ENCODE measurements at regions not wholly inside any gene's neighbourhood (a gene's known extent, or its start where the extent isn't known, plus 50 kb on each side); places are given as distances from the start of the nearest gene placed in this dataset.

GRCh38 chr1:228976316-228976715 lies 241.0 kb downstream of the RHOU start:
- DNase-seq (ENCODE audit: low read depth) = no peak

DNA sequence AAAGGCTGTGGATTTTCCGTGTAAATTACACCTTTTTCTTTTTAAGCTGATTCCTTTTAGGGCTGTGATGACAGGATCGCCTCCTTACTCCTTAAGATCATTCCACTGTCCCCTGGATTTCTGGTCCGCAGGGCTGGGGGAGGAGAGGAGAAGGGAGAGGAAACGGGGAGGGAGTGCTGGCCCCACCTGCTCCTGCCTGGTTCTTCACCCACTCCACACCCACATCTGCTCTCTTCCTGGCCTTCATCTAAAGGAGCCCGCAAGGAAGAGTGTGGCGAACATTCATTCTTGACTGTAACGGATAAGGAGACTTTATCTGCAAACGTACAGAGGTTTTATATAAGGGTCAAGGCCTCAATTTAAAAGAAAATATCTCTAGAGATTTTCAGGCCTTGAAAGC lies 242.0 kb downstream of the RHOU start:
- DNase-seq (ENCODE audit: low read depth) = no peak

DNA sequence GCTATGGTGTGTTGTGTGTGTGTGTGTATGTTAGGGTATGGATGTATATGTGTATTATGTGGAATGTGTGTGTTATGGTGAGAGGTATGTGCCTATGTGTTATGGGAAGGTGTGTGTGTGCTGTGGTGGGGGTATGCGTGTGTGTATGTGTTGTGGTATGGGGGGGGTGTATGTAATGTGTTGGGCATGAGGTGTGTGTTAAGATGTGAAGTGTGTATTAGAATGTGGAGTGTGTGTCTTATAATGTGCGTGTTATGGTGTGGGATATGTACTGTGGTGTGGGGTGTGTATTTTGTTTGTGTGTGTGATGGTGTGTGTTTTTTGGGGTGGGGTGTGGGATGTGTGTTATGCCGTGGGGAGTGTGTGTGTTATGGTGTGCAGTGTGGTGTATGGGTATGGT lies 242.5 kb downstream of the RHOU start:
- no peak for DNase-seq (ENCODE audit: low read depth)

DNA sequence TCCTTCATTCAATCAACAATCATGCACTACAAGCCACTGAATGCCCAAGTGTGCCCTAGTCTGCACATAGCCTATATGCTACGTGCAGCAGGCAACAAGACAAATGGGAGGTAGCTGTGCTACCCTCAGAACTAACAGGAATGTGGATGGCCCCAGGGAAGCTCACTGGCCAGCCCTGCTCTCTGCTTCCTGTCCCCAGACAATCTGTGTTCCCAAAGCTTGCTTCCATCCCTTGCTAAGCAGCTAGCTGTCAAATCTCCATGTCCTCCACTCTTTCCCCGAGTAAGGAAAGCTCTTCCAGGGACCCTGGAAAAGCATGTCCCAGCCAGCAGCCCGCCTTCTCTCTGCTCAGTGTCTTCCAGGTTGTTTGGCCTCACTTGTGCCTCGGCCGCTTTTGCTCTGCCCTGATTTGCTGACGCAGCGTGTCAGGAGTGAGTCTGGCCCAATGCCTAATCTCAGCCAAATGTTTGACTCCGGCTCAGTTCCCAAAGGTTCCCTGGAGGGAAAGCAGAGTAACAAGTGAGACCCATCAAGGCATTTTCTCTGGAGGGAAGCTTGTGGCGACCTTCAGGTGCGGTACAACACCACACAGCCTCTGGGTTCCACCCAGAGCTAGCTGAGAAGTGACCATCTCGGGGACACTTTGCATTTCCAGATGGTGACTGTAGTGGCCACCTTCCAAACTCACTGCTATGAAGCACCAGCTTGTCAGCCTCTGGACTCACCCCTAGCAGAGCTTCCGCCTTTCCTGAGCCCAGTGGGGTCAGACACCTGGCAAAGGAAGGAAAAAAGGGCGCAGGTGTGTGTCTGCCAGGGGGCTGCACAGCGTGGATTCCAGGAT lies 243.4 kb downstream of the RHOU start:
- DNase-seq (ENCODE audit: low read depth) = peak; percentile 10

- no peak for DNase-seq (ENCODE audit: low read depth)
Measured at GRCh38 chr1:228979325-228979699, 244.0 kb downstream of the RHOU start.

DNA sequence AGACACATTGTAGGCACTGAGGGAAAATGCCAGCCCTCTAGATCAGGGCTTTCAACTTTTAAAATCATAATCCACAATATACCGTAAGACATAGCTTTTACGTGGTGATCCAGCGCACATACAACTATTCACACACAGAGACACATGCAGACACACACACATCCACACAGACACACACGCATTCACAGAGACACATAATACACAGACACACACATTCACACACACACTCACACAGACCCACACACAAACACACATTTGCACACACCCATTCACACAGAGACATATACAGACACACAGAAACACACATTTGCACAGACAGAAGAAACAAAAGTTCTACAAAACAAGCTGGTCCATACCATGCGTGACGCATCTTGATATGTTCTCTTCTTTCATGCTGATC lies 244.5 kb downstream of the RHOU start:
- no peak for DNase-seq (ENCODE audit: low read depth)

DNA sequence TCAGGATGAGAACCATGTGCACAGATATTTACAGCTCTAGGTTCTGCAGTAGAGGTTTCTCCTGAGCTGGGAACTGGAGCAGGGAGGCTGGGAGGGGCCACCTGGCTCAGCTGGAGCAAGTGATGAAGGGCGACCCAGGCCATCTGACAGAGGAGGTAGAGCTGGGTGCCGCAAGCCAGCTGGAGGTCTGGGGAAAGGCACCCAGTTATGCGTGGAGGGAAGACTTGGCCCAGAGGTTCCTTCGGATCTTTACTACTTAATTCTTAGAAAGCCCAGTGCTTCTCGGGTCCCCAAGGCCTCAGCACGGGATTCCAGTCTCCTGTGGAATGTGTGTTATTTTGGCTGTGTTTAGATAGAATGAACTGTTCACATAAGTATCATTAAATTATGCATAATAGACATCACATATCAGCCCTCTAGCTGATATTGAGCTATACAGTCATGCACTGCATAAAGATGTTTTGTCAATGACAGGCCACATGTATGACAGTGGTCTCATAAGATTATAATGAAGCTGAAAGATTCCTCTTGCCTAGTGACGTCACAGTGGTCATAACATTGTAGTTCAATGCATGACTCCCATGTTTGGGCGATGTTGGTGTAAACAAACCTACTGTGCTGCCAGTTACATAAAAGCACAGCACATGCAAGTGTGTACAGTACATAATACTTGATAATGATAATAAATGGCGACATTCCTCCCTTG lies 245.1 kb downstream of the RHOU start:
- DNase-seq (ENCODE audit: low read depth) = no peak

GRCh38 chr1:228982637-228983036 lies 247.4 kb downstream of the RHOU start:
- DNase-seq (ENCODE audit: low read depth) = no peak

DNA sequence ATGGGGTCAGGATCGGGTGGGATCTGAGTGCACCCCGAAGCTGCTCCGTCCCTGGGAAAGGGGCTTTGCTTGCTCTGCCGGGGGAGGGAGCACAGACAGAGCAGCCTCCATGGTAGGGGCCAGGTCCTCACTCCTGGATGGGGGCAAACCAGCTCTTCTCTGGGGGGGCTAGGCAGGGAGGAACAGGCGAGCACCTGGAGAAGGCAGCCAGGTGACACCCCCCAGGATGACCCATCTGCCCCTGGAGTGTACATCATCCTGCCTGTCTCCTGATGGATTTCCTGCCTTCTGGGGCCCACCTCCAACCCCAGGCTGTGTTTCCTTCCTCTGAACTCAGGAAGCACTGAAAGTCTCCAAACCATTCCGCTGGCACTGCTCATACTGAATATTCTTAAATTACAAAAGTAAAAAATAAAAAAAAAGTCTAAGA lies 248.0 kb downstream of the RHOU start:
- no peak for DNase-seq (ENCODE audit: low read depth)

GRCh38 chr1:228983661-228984060 lies 248.4 kb downstream of the RHOU start:
- DNase-seq (ENCODE audit: low read depth) = no peak

DNA sequence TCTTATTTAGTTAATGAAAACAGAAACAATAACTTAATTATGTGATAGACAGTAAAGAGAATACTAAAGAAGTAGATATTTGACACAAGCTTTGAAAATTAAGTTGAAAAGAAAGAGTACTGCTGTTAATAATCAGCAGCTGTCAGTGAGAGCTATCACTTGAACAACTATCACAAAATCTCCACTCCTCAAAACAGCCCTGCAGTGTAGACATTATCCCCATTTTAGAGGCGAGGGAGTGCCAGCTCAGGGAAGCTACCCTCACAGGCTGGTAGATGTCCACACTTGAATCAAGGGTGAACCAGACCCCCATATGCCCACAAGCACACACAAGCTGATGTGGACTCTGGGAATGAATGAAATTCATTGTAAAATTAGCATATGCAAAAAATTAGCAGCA lies 248.8 kb downstream of the RHOU start:
- DNase-seq (ENCODE audit: low read depth) = no peak

DNA sequence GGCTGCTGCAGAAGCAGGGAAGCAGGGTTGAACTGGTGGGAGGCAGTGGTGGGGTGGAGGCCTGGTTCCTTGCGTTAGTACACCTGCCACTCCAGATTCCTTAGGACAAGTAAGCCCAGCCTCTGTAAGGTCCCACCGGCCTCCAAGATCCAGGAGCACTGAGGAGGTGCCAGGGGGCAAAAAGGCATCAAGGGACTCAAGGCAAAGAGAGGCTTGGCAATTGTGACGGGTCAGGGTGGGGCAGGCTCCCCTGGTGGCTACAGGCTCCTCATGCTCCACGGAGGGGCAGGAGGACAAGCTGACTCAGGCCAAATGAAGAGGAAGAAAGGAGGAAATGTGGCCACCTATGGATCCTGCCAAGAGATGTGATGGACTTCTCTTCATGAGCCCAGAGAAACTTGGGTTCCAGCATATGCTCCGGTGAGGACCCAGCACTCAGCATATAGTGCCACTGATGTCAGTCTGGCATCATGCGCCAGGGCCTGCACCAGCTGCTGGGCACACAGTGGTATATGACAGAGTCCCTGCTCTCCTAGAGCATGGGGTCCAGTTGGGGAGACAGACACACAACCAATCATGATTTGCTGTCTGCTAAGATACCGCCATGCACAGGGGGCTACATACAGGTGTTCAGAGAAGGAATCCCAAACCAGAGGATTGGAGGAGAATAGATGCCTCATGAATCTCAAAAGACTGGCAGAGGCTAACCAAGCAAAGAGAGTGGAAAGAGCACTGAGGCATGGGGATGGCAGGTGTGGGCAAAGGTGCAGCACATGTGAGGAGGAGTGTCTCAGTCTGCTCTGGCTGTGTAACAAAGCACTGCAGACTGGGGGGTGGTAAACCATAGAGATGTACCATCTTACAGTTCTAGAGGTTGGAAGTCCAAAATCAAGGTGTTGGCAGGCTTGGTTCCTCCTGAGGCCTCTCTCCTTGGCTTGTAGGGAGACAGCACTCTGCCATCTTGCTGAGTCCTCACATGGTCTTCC lies 249.7 kb downstream of the RHOU start:
- DNase-seq (ENCODE audit: low read depth) = no peak

GRCh38 chr1:228985661-228986060 lies 250.4 kb downstream of the RHOU start:
- DNase-seq (ENCODE audit: low read depth) = no peak

GRCh38 chr1:228986093-228986904 lies 251.0 kb downstream of the RHOU start:
- no peak for DNase-seq (ENCODE audit: low read depth)

DNA sequence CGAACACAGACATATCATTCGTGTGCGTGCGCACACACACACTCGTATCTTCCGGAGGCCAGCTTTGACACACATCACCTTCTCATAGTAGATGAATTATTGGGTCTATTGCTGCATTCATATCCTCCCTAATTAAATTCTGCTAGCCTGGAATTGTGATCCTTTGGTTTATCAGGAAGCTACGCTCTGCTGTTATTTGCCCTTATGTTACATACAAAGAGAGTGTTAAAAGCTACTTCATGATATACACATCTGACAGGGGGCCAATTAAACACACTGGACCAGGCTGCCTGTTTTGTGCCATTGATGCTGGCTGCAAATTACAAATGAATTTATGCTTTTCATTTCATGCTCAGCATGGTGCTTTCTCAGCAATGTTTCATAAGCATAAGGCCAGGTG lies 252.0 kb downstream of the RHOU start:
- DNase-seq (ENCODE audit: low read depth) = no peak

- DNase-seq (ENCODE audit: low read depth) = no peak
Measured at GRCh38 chr1:228987736-228988506, 252.6 kb downstream of the RHOU start.

DNA sequence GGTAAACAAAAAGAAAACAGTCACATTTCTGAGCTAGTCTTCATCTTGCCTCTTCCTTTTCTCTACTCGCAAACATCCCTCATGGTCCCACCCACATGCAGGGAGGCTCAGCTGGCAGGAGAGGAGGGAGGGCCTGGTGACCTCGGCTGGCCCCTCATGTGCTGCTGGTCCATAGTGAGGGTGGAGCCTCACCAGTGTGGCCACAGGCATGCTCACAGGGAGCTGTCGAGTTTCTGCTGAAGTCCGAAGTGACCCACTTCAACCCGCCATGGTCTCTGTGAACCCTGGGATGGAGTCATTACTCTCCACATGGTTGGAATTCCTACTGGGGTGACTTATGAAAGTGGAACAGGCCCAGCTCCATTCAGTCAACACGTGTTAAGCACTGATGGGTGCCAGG lies 253.4 kb downstream of the RHOU start:
- DNase-seq (ENCODE audit: low read depth) = no peak

DNA sequence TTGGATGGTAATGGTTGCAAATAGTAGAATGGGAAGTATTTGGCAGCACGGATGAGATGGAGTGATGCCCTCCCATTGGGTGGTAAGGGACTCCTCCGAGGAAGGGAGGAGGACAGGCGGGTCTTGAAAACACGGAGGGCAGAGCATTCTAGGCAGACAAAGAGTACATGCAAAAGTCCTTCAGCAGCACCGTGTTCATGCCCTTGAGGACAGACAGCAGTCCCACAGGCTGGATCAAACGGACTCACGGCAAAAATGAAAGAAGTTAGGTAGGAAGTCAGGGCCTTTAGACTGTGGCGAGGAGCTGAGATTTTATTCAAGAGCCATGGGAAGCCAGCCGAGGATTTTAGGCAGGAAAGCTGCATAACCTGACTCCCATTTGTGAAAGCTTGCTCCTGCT lies 253.9 kb downstream of the RHOU start:
- DNase-seq (ENCODE audit: low read depth) = no peak

GRCh38 chr1:228989676-228989991 lies 254.4 kb downstream of the RHOU start:
- no peak for DNase-seq (ENCODE audit: low read depth)

DNA sequence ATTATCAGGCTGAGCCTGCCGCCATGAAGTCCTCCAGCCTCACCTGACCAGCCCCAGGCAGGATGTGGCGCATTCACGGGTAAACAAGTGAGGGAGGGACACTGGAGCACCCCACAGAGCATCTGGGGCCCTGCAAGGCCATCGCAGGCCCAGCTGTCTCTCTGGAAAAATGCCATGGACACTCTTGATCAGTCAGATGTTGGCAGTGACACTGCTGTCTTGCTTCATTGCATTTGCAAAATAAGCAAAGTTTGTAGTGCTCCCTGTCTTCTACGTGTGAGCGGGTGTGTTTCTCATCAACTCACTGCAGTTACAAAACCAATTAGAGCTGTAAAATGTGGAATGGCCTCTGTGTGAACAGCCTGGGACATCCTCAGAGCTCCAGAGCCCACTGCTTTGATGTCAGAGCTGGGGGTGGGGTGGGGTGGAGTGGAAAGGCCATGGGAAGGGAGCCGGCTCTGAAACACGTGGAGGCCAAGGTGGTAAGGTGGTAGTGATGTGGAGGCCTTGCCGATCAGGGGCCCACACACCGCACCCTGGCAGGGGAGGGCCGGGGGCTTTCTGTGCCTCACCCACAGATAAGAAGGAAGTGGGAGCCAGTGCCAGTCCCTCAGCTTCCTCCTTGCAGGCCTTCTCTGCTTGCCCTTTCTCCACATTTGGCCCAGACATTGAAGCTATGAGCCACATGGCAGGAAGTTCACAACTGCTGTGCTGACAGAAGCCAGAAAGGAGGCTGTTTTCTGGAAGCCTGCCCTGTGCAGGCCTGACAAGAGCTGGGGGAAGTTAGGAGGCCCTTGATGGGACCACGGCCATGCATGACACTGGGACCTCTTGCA lies 254.9 kb downstream of the RHOU start:
- DNase-seq (ENCODE audit: low read depth) = no peak
